HK-2 (cell line): ENCODE measurements at regions not wholly inside any gene's neighbourhood (a gene's known extent, or its start where the extent isn't known, plus 50 kb on each side); places are given as distances from the start of the nearest gene placed in this dataset.
"Not testable (repeated sequence)": the region's sequence is repeated elsewhere in the genome, so short reads cannot be mapped to it uniquely, and the experiment has no call there.

Experiments
- DNase-seq: peaks from one replicate; pipeline ENCODE4 v3.0.0-alpha.2; 2018; ENCODE audit not compliant: unreplicated experiment

GRCh38 chr4:174069848-174070330, 213.6 kb downstream of the FBXO8 start:
- no peak for DNase-seq

GRCh38 chr4:174066611-174067205, 216.8 kb downstream of the FBXO8 start:
- no peak for DNase-seq

DNA sequence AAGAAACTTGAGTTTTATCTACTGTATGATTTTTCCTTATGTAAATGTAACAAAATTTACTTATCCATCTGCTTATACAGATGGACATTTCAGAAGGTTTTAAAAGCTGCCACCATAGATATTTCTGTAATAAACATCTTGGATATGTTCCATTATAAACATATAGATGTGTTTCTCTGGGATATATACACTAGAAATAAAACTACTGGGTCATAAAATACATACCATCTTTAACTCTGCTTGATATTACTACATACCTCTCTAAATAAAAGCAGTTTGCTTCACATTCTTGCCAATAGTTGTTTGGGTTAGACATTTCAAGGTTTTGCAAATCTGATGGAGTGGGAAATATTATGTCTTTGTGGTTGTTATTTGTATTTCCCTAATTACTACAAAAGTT, 220.6 kb downstream of the FBXO8 start:
- no peak for DNase-seq

DNA sequence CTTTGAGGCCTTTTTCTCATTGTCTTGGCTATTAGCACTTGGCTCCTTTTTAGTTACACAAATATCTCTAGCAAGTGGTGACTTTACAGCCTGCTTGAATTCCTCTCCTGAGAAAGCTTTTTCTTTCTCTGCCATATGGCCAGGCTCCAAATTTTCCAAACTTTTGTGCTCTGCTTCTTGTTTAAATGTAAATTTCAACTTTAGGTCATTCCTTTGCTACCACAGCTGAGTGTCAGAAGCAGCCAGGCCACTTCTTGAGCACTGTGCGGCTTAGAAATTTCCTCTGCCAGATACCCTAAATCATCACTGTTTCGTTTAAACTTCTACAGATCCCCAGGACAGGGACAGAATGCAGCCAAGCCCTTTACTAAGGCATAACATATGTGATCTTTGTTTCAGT, 222.4 kb downstream of the FBXO8 start:
- no peak for DNase-seq

- no peak for DNase-seq
Observed at GRCh38 chr4:174058846-174059245, 224.6 kb downstream of the FBXO8 start.

DNA sequence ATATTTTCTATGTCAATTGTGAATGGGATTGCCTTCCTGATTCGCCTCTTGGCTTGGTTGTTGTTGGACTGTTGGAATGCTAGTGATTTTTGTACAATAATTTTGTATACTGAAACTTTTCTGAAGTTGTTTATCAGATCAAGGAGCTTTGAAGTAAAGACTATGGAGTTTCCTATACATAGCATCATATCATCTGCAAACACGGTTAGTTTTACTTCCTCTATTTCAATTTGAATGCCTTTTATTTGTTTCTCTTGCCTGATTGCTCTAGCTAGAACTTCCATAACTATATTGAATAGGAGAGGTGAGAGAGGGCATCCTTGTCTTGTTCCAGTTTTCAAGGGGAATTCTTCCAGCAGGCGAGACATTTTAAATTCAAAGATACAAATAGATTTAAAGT, 226.5 kb downstream of the FBXO8 start:
- no peak for DNase-seq

GRCh38 chr4:174055344-174055743, 228.1 kb downstream of the FBXO8 start:
- DNase-seq = no peak

DNA sequence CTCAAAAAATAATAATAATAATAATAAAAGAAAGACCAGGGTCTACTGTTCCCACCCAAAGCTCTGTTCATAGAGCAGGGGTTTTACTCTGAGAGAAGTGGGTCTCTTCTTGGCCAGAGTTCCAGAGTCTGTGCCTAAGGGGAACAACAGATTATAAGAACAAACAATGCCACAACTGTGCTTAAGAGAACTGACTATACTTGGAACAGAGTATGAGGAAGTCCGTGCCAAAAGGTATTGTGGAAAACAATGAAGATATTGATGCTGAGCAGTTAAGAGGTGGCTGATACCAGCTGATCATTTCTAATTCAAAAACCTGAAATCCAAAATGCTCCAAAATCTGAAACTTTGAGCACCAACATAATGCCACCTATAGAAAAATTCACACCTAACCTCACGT, 229.6 kb downstream of the FBXO8 start:
- no peak for DNase-seq

GRCh38 chr4:174047363-174047762, 236.1 kb downstream of the FBXO8 start:
- DNase-seq = no peak

DNA sequence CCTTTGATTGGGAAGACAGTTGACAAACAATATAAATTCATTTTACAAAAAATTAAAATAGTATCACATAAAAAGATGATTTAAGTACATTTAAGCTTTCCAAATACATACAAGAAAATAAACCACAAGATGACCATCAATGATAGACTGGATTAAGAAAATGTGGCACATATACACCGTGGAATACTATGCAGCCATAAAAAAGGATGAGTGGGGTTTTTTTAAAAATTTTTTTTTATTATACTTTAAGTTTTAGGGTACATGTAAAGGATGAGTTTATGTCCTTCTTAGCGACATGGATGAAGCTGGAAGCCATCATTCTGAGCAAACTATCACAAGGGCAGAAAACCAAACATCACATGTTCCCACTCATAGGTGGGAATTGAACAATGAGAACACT, 237.6 kb downstream of the FBXO8 start:
- DNase-seq = not testable (repeated sequence)

GRCh38 chr4:174045381-174045780, 238.1 kb downstream of the FBXO8 start:
- DNase-seq = no peak

- no peak for DNase-seq
Observed at GRCh38 chr4:174041555-174042105, 241.8 kb downstream of the FBXO8 start.

- DNase-seq = no peak
Observed at GRCh38 chr4:174040287-174040686, 243.2 kb downstream of the FBXO8 start.

DNA sequence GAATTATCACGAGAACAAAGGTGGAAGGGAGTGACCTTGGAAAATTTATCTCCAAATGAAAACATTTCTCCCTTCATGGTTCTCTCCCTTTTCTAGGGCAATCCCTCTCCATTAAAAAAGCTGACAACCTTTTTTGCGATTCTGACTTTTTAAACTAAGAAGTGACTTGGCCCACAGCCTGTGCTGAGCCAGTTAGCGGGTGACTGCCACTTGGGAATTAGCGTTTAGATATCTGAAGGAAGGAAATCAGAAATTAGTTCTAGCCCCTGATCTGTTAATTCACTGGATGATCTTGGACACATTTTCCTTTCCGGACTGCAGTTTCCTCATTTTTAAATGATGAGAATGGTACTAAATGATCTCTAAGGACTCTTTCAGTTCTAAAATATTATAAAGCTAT, 245.0 kb downstream of the FBXO8 start:
- no peak for DNase-seq

DNA sequence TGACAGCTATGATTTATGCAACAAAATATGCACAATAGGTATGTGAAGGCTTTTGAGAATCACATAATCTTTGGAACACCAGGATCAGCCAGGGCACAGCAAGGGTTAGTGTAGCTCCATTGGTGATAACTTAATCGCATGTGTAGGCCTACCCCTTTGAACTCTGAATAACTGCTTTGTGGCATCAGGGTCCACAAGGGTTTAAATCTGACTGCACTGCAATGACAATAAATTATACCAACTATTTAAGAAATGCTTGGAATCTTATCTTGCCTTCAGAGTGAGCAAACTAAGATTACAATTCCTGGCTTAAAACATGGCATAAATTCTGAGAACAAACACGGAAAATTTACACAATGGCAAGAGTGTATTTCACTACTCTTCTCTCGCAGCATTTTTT, 245.8 kb downstream of the FBXO8 start:
- no peak for DNase-seq

- DNase-seq = no peak
Observed at GRCh38 chr4:174037049-174037448, 246.4 kb downstream of the FBXO8 start.

DNA sequence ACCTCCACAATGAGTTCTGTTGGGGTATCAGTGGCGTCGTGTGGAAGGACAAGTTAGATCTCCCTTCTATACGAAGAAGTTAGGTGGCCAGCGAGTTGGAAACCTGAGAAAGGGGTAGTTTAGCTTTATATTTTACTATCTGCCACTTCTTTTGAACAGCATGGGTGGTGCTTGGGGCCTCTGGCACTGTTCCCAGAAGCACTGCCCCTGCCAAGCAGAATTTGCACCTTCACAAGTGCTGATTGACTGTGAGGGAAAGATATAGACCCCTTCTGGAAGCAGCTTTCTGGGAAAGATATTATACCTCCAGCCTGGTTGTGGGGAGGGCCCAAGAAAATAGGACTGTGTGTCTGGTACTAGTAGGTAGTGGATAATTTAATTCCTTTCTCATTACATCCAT, 246.9 kb downstream of the FBXO8 start:
- DNase-seq = no peak

GRCh38 chr4:174036111-174036510, 247.4 kb downstream of the FBXO8 start:
- DNase-seq = no peak

GRCh38 chr4:174023641-174024040, 259.8 kb downstream of the FBXO8 start:
- DNase-seq = no peak

DNA sequence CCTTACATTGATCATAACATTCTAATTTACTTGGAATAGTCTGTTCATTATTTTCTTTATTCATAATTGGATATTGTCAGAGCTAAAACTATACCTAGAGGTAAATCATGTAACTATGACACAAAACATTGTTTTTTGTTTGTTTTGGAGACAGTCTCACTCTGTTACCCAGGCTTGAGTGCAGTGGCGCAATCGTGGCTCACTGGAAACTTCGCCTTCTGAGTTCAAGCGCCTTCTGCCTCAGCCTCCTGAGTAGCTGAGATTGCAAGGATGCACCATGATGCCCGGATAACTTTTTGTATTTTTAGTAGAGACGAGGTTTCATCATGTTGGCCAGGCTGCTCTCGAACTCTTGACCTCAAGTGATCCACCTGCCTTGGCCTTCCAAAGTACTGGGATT, 265.2 kb downstream of the FBXO8 start:
- DNase-seq = no peak

- DNase-seq = no peak
Observed at GRCh38 chr4:174016251-174016650, 267.2 kb downstream of the FBXO8 start.

- DNase-seq = no peak
Observed at GRCh38 chr4:174012886-174013259, 270.6 kb downstream of the FBXO8 start.

DNA sequence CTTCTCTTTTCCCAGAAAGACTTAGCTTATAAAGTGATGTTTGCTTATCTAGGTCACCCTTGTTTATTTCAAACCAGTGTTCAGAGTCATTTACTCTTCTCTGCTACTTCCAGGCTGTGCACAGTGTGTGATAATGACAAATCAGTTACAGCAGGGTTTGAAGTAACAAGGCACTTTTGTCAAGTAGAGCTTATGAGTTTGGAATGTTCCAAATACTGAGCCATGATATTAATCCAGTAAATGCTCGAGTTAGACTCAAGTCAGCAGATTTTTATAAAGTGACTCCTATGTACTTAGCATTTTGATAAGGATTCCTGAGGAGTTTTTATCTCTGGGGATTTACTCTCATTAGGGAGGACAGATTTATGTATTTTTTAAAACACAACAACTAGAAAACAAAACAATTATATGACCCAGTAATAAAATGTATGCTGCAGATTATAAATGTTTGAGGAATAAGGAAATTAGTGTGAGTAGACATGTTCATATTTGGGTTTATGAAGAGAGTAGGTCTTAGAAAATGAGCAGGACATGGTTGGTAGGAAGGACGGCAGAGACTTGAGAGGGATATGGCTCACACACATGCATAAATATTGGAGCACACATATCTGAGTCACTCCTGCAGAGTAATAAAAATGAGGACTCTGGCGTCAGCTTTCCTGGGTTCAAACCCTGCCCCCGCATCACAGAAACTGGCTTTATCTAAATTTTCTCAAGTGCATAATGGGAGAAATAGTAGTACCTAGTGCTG, 271.2 kb downstream of the FBXO8 start:
- no peak for DNase-seq
